SW 1271 (cell line): ENCODE measurements at regions not wholly inside any gene's neighbourhood (a gene's known extent, or its start where the extent isn't known, plus 50 kb on each side); places are given as distances from the start of the nearest gene placed in this dataset.

Experiments used
- DNase-seq, 2 experiments: peaks; one replicate each; lab custom pipeline; 2025; lab: John Stamatoyannopoulos, UW

- no peak for DNase-seq
Measured at GRCh38 chr21:16834791-16835190, 678.1 kb upstream of the CXADR start.

GRCh38 chr21:16837321-16837720 lies 675.5 kb upstream of the CXADR start:
- no peak for DNase-seq

GRCh38 chr21:16837721-16838120 lies 675.1 kb upstream of the CXADR start:
- no peak for DNase-seq

- no peak for DNase-seq
Measured at GRCh38 chr21:16838331-16838730, 674.5 kb upstream of the CXADR start.

- DNase-seq, result no peak
Measured at GRCh38 chr21:16840538-16840937, 672.3 kb upstream of the CXADR start.

GRCh38 chr21:16841975-16842695 lies 670.7 kb upstream of the CXADR start:
- no peak for DNase-seq

GRCh38 chr21:16842696-16843035 lies 670.2 kb upstream of the CXADR start:
- DNase-seq, result no peak

GRCh38 chr21:16847211-16847610 lies 665.6 kb upstream of the CXADR start:
- DNase-seq, result no peak

GRCh38 chr21:16851054-16851453 lies 661.8 kb upstream of the CXADR start:
- no peak for DNase-seq

GRCh38 chr21:16855164-16855667 lies 657.6 kb upstream of the CXADR start:
- no peak for DNase-seq

GRCh38 chr21:16863362-16863905 lies 649.4 kb upstream of the CXADR start:
- no peak for DNase-seq

- DNase-seq, result no peak
Measured at GRCh38 chr21:16863908-16864307, 648.9 kb upstream of the CXADR start.

- no peak for DNase-seq
Measured at GRCh38 chr21:16865632-16866031, 647.2 kb upstream of the CXADR start.

GRCh38 chr21:16866851-16867250 lies 646.0 kb upstream of the CXADR start:
- DNase-seq, result no peak

GRCh38 chr21:16870103-16870502 lies 642.7 kb upstream of the CXADR start:
- DNase-seq, result no peak

- no peak for DNase-seq
Measured at GRCh38 chr21:16872616-16873015, 640.2 kb upstream of the CXADR start.

- no peak for DNase-seq
Measured at GRCh38 chr21:16873176-16873575, 639.7 kb upstream of the CXADR start.

- DNase-seq, result no peak
Measured at GRCh38 chr21:16873596-16873995, 639.2 kb upstream of the CXADR start.

- no peak for DNase-seq
Measured at GRCh38 chr21:16879479-16879878, 633.4 kb upstream of the CXADR start.

- DNase-seq, result no peak
Measured at GRCh38 chr21:16891821-16892220, 621.0 kb upstream of the CXADR start.

- no peak for DNase-seq
Measured at GRCh38 chr21:16900685-16901084, 612.2 kb upstream of the CXADR start.

- DNase-seq, result no peak
Measured at GRCh38 chr21:16908077-16908476, 604.8 kb upstream of the CXADR start.

GRCh38 chr21:16910435-16911165 lies 602.2 kb upstream of the CXADR start:
- no peak for DNase-seq
